Kidney (tissue), 13 donors: ENCODE measurements at regions not wholly inside any gene's neighbourhood (a gene's known extent, or its start where the extent isn't known, plus 50 kb on each side); places are given as distances from the start of the nearest gene placed in this dataset.

Experiments
- DNase-seq, 5 donors: peaks; one replicate each; pipeline ENCODE4 v3.0.0-alpha.2; 2013 to 2020
- FAIRE-seq: peaks from 2 replicates; lab custom pipeline; 2012; peaks lifted over from hg19 to GRCh38; lab: Jason Lieb, UNC
- H3K27ac ChIP-seq, 2 donors: one replicate each; pipeline ENCODE4 v1.7.0; 2013; ENCODE audit warnings: low read depth in 2 of 2, low read length in 2 of 2, inconsistent platforms in 1 of 2
- H3K27me3 ChIP-seq: one replicate; pipeline ENCODE4 v1.7.1; 2013; ENCODE audit warnings: low read length, inconsistent platforms; ENCODE audit not compliant: control insufficient read depth, insufficient read depth
- H3K36me3 ChIP-seq, 3 donors: one replicate each; pipeline versions ENCODE4 v1.7.0 to v1.7.1; 2013; ENCODE audit warnings: low read length in 3 of 3, control low read depth in 1 of 3, inconsistent platforms in 1 of 3; ENCODE audit not compliant: insufficient read depth in 3 of 3, control insufficient read depth in 2 of 3
- H3K4me1 ChIP-seq, 3 donors: one replicate each; pipeline versions ENCODE4 v1.7.0 to v1.7.1; 2013; ENCODE audit warnings: low read length in 3 of 3, inconsistent platforms in 1 of 3, low read depth in 1 of 3; ENCODE audit not compliant: control insufficient read depth in 2 of 3, insufficient read depth in 2 of 3
- H3K4me3 ChIP-seq, 3 donors: one replicate each; pipeline versions ENCODE4 v1.7.0 to v1.8.1; 2013; ENCODE audit warnings: low read length in 3 of 3, control low read depth in 1 of 3, inconsistent platforms in 1 of 3
- H3K9ac ChIP-seq, 3 donors: one replicate each; pipeline versions ENCODE4 v1.7.0 to v1.7.1; 2013; ENCODE audit warnings: low read length in 3 of 3, control low read depth in 1 of 3, inconsistent platforms in 1 of 3
- H3K9me3 ChIP-seq, 3 donors: one replicate each; pipeline versions ENCODE4 v1.7.0 to v1.7.1; 2013; ENCODE audit warnings: low read length in 3 of 3, control low read depth in 1 of 3, inconsistent platforms in 1 of 3; ENCODE audit not compliant: control insufficient read depth in 2 of 3, insufficient read depth in 1 of 3
- CTCF ChIP-seq: IDR thresholded peaks from 3 replicates; pipeline ENCODE4 v1.5.1; 2012; ENCODE audit warnings: mild to moderate bottlenecking, moderate library complexity, borderline replicate concordance; ENCODE audit not compliant: insufficient read depth; ENCODE audit errors: extremely low read depth
- intact Hi-C: fragments of 100-400 bp; cut with DNase I; formaldehyde crosslinking; loops from one replicate; pipeline ENCODE4 v1.11.1; 2022
- donor health status: control.
- donor health status: control.
- donor health status: control.
- donor health status: control.
- donor health status: control.
- donor health status: DM: yes; HTN: yes; CAD: no.
- donor health status: Normal renal cell carcinoma (clear cell type).

- no peaks in the 10 kb centered on the region for H3K27me3 ChIP-seq
- peak in 2 of 5 donors; percentile 36 to 41 for DNase-seq
- peak overlapping the region in 1 of 2 donors; percentile 49 for H3K27ac ChIP-seq
- intact Hi-C loops, result no loop called here
- FAIRE-seq, result no peak
- peaks cover 3 to 37% (median 17%) of the 10 kb centered on the region in 3 donors for H3K4me1 ChIP-seq
- no peaks in the 10 kb centered on the region for H3K36me3 ChIP-seq
- no peak overlapping the region for H3K9ac ChIP-seq
- no peak for TF ChIP-seq CTCF
- no peaks in the 10 kb centered on the region for H3K9me3 ChIP-seq
- H3K4me3 ChIP-seq, result peak overlapping the region in 2 of 3 donors; percentile 13 to 55
Observed at GRCh38 chr11:13145461-13145860, 132.1 kb upstream of the BMAL1 start.

DNA sequence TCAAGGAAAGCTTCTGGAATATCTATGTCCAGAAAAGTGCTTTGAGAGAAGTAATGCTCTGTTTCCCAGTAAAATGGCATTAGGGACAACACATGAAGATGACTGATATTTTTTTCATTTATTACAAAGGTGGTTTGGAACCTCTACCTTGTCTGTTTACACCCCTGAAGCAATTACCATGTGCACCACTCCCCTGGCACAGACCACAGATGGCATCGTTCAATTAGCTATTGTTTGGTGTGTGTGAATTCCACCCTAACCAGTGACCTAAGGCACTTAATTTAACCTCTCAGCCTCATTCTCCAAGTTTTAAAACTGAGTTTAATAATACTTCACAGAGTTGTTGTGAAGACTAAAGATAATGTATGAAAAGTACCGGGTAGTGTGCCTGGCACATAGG, 127.6 kb upstream of the BMAL1 start:
- TF ChIP-seq CTCF, result no peak
- Histone ChIP-seq H3K27me3 (no peaks in the 10 kb centered on the region), H3K27ac (no peak overlapping the region), H3K9ac (no peak overlapping the region), H3K36me3 (no peaks in the 10 kb centered on the region), H3K4me1 (no peaks in the 10 kb centered on the region), H3K9me3 (no peaks in the 10 kb centered on the region), H3K4me3 (no peak overlapping the region)
- intact Hi-C loops, result no loop called here
- DNase-seq (no peak), FAIRE-seq (no peak)

DNA sequence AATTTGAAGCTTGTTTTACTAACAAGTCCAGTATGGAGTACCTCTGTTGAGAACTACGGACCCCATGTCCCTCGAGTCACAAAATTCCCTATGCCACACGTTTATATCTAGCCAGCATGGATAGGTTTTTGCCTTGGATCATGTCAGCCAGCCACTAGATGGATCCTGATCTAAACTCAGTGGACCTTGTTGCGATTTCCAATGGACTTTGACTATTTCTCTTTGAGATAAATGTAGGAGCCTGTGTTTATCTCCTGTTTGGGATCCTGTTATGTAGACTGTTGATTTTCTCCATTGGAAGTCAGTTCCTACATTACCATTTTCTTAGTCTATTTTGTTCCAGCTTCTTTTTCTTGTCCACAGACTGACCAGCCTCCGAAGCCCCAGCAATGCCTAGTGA, 127.1 kb upstream of the BMAL1 start:
- Histone ChIP-seq H3K27me3 (no peaks in the 10 kb centered on the region), H3K9me3 (no peaks in the 10 kb centered on the region), H3K9ac (no peak overlapping the region), H3K4me3 (no peak overlapping the region), H3K27ac (no peak overlapping the region), H3K36me3 (no peaks in the 10 kb centered on the region), H3K4me1 (no peaks in the 10 kb centered on the region)
- DNase-seq (no peak), FAIRE-seq (no peak)
- intact Hi-C loops, result no loop called here
- no peak for TF ChIP-seq CTCF

- Histone ChIP-seq H3K27ac (no peak overlapping the region), H3K9ac (no peak overlapping the region), H3K9me3 (no peaks in the 10 kb centered on the region), H3K4me1 (no peaks in the 10 kb centered on the region), H3K36me3 (no peaks in the 10 kb centered on the region), H3K4me3 (no peak overlapping the region), H3K27me3 (no peaks in the 10 kb centered on the region)
- no peak for DNase-seq
- TF ChIP-seq CTCF, result no peak
- intact Hi-C loops, result no loop called here
- no peak for FAIRE-seq
Observed at GRCh38 chr11:13152264-13152663, 125.3 kb upstream of the BMAL1 start.
